ENCODE measurements at regions not wholly inside any gene's neighbourhood (a gene's known extent, or its start where the extent isn't known, plus 50 kb on each side); places are given as distances from the start of the nearest gene placed in this dataset.

GRCh38 chr6:153673750-153674149 is 365.3 kb upstream of the OPRM1 start:
- TF ChIP-seq POLR2AphosphoS5 (IDR thresholded peaks at IDR 0.05) (no peak), POLR2A (IDR thresholded peaks at IDR 0.05) (no peak)
- TF ChIP-seq, protein P1, sequence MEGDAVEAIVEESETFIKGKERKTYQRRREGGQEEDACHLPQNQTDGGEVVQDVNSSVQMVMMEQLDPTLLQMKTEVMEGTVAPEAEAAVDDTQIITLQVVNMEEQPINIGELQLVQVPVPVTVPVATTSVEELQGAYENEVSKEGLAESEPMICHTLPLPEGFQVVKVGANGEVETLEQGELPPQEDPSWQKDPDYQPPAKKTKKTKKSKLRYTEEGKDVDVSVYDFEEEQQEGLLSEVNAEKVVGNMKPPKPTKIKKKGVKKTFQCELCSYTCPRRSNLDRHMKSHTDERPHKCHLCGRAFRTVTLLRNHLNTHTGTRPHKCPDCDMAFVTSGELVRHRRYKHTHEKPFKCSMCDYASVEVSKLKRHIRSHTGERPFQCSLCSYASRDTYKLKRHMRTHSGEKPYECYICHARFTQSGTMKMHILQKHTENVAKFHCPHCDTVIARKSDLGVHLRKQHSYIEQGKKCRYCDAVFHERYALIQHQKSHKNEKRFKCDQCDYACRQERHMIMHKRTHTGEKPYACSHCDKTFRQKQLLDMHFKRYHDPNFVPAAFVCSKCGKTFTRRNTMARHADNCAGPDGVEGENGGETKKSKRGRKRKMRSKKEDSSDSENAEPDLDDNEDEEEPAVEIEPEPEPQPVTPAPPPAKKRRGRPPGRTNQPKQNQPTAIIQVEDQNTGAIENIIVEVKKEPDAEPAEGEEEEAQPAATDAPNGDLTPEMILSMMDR (IDR thresholded peaks at IDR 0.05 in 8 of 11, conservative IDR thresholded peaks at IDR 0.05 in 3 of 11) = no peak
